ENCODE measurements at regions not wholly inside any gene's neighbourhood (a gene's known extent, or its start where the extent isn't known, plus 50 kb on each side); places are given as distances from the start of the nearest gene placed in this dataset.

- H2AFZ ChIP-seq (ENCODE audit: low read length), result no peak overlapping the region
- H3K9me2 ChIP-seq (ENCODE audit: low read depth, low read length), result no peaks in the 10 kb centered on the region
- no peak overlapping the region for H3K4me2 ChIP-seq (ENCODE audit: low read length)
- H3K9ac ChIP-seq (ENCODE audit: low read length), result no peak overlapping the region
- H3F3A ChIP-seq (ENCODE audit: insufficient read depth, low read length), result no peaks in the 10 kb centered on the region
- H3K27ac ChIP-seq (ENCODE audit: low read depth, low read length, poor library complexity, severe bottlenecking), result no peak overlapping the region
- no peaks in the 10 kb centered on the region for H3K9me3 ChIP-seq (ENCODE audit: low read length)
- H3K79me2 ChIP-seq (ENCODE audit: insufficient read depth, low read length), result no peaks in the 10 kb centered on the region
- no peak for TF ChIP-seq EZH2 (IDR thresholded peaks at IDR 0.05; ENCODE audit: borderline replicate concordance, low read length)
- TF ChIP-seq CTCF (IDR thresholded peaks at IDR 0.05; ENCODE audit: low read length), result no peak
- no peaks in the 10 kb centered on the region for H4K20me1 ChIP-seq (ENCODE audit: insufficient read depth, low read length)
- H3K4me3 ChIP-seq (ENCODE audit: low read depth, low read length, poor library complexity, severe bottlenecking), result no peak overlapping the region
- H3K36me3 ChIP-seq (ENCODE audit: insufficient read depth, low read length), result no peaks in the 10 kb centered on the region
- H3K4me1 ChIP-seq (ENCODE audit: insufficient read depth, low read length, severe bottlenecking), result no peaks in the 10 kb centered on the region
- H3K27me3 ChIP-seq (ENCODE audit: insufficient read depth, low read length), result no peaks in the 10 kb centered on the region
These were observed 201.4 kb upstream of the EEA1 start for GRCh38 chr12:93130366-93131054.

- no peak overlapping the region for H3K4me3 ChIP-seq (ENCODE audit: low read depth, low read length, poor library complexity, severe bottlenecking)
- H3K36me3 ChIP-seq (ENCODE audit: insufficient read depth, low read length), result no peaks in the 10 kb centered on the region
- no peaks in the 10 kb centered on the region for H3K9me2 ChIP-seq (ENCODE audit: low read depth, low read length)
- no peak overlapping the region for H3K4me2 ChIP-seq (ENCODE audit: low read length)
- H4K20me1 ChIP-seq (ENCODE audit: insufficient read depth, low read length), result no peaks in the 10 kb centered on the region
- no peak overlapping the region for H3K27ac ChIP-seq (ENCODE audit: low read depth, low read length, poor library complexity, severe bottlenecking)
- H3F3A ChIP-seq (ENCODE audit: insufficient read depth, low read length), result no peaks in the 10 kb centered on the region
- H3K9ac ChIP-seq (ENCODE audit: low read length), result no peak overlapping the region
- no peaks in the 10 kb centered on the region for H3K9me3 ChIP-seq (ENCODE audit: low read length)
- no peaks in the 10 kb centered on the region for H3K27me3 ChIP-seq (ENCODE audit: insufficient read depth, low read length)
- no peaks in the 10 kb centered on the region for H3K79me2 ChIP-seq (ENCODE audit: insufficient read depth, low read length)
- no peak overlapping the region for H2AFZ ChIP-seq (ENCODE audit: low read length)
- no peaks in the 10 kb centered on the region for H3K4me1 ChIP-seq (ENCODE audit: insufficient read depth, low read length, severe bottlenecking)
- no peak for TF ChIP-seq CTCF (IDR thresholded peaks at IDR 0.05; ENCODE audit: low read length)
- no peak for TF ChIP-seq EZH2 (IDR thresholded peaks at IDR 0.05; ENCODE audit: borderline replicate concordance, low read length)
These were observed 204.3 kb upstream of the EEA1 start for GRCh38 chr12:93133361-93133760.

- Histone ChIP-seq H3K27ac (ENCODE audit: low read depth, low read length, poor library complexity, severe bottlenecking) (no peak overlapping the region), H3K4me1 (ENCODE audit: insufficient read depth, low read length, severe bottlenecking) (no peaks in the 10 kb centered on the region), H3K27me3 (ENCODE audit: insufficient read depth, low read length) (no peaks in the 10 kb centered on the region), H3F3A (ENCODE audit: insufficient read depth, low read length) (no peaks in the 10 kb centered on the region), H3K79me2 (ENCODE audit: insufficient read depth, low read length) (no peaks in the 10 kb centered on the region), H3K9ac (ENCODE audit: low read length) (no peak overlapping the region), H3K9me3 (ENCODE audit: low read length) (no peaks in the 10 kb centered on the region), H2AFZ (ENCODE audit: low read length) (no peak overlapping the region), H3K9me2 (ENCODE audit: low read depth, low read length) (no peaks in the 10 kb centered on the region), H4K20me1 (ENCODE audit: insufficient read depth, low read length) (no peaks in the 10 kb centered on the region), H3K4me2 (ENCODE audit: low read length) (no peak overlapping the region), H3K4me3 (ENCODE audit: low read depth, low read length, poor library complexity, severe bottlenecking) (no peak overlapping the region), H3K36me3 (ENCODE audit: insufficient read depth, low read length) (no peaks in the 10 kb centered on the region)
- TF ChIP-seq CTCF (IDR thresholded peaks at IDR 0.05; ENCODE audit: low read length) (no peak), EZH2 (IDR thresholded peaks at IDR 0.05; ENCODE audit: borderline replicate concordance, low read length) (no peak)
These were observed 205.2 kb upstream of the EEA1 start for GRCh38 chr12:93134175-93134890.
